Testis (tissue), 2 donors: ENCODE measurements at regions not wholly inside any gene's neighbourhood (a gene's known extent, or its start where the extent isn't known, plus 50 kb on each side); places are given as distances from the start of the nearest gene placed in this dataset.

ENCODE experiments used
- DNase-seq: peaks from one replicate; pipeline ENCODE4 v3.0.0-alpha.2; 2019
- H3K27ac ChIP-seq, 2 donors: fragments of 200-600 bp; sonication (generic); one replicate each; pipeline ENCODE4 v1.5.1; 2019
- H3K27me3 ChIP-seq: fragments of 200-600 bp; sonication (generic); one replicate; pipeline ENCODE4 v1.5.1; 2019
- H3K36me3 ChIP-seq: fragments of 200-600 bp; sonication (generic); one replicate; pipeline ENCODE4 v1.5.1; 2017; ENCODE audit warnings: low read depth; ENCODE audit errors: missing control alignments
- H3K4me1 ChIP-seq: fragments of 200-600 bp; sonication (generic); one replicate; pipeline ENCODE4 v1.5.1; 2019
- H3K4me3 ChIP-seq, 2 donors: fragments of 200-600 bp; sonication (generic); one replicate each; pipeline ENCODE4 v1.5.1; 2017 to 2019
- H3K9me3 ChIP-seq: fragments of 200-600 bp; sonication (generic); one replicate; pipeline ENCODE4 v1.5.1; 2017
- POLR2A ChIP-seq: fragments of 450-650 bp; IDR thresholded peaks from one replicate; pipeline ENCODE4 v1.6.1; 2017; ENCODE audit warnings: antibody characterized with exemption, mild to moderate bottlenecking, moderate library complexity
- WGBS, 2 donors: methylation state at CpG; one replicate each; pipeline ENCODE4 v1.1.5; 2018; 5-methylcytosine and 5-hydroxymethylcytosine counted together
- intact Hi-C: fragments of 100-400 bp; cut with DNase I; formaldehyde crosslinking; loops from one replicate; pipeline ENCODE4 v1.15.1; 2023; ENCODE audit warnings: low total_unique reads
- TF ChIP-seq, protein P1 (sequence below), 3 experiments: fragments of 450-650 bp in 2 of 3; fragments of 200-600 bp in 1 of 3; sonication (generic) in 1 of 3; IDR thresholded peaks; one replicate each; pipeline ENCODE4 v1.5.1; 2016 to 2019; ENCODE audit warnings: antibody characterized with exemption in 3 of 3, mild to moderate bottlenecking in 2 of 3, moderate library complexity in 1 of 3

GRCh38 chr1:222463059-222463730, 84.7 kb downstream of the HHIPL2 start:
- Histone ChIP-seq H3K36me3 (no peaks in the 10 kb centered on the region), H3K4me3 (no peak overlapping the region), H3K9me3 (no peaks in the 10 kb centered on the region), H3K4me1 (no peaks in the 10 kb centered on the region), H3K27ac (no peak overlapping the region), H3K27me3 (no peaks in the 10 kb centered on the region)
- no peak for DNase-seq
- intact Hi-C loops = no loop called here
- TF ChIP-seq, protein P1, sequence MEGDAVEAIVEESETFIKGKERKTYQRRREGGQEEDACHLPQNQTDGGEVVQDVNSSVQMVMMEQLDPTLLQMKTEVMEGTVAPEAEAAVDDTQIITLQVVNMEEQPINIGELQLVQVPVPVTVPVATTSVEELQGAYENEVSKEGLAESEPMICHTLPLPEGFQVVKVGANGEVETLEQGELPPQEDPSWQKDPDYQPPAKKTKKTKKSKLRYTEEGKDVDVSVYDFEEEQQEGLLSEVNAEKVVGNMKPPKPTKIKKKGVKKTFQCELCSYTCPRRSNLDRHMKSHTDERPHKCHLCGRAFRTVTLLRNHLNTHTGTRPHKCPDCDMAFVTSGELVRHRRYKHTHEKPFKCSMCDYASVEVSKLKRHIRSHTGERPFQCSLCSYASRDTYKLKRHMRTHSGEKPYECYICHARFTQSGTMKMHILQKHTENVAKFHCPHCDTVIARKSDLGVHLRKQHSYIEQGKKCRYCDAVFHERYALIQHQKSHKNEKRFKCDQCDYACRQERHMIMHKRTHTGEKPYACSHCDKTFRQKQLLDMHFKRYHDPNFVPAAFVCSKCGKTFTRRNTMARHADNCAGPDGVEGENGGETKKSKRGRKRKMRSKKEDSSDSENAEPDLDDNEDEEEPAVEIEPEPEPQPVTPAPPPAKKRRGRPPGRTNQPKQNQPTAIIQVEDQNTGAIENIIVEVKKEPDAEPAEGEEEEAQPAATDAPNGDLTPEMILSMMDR (IDR thresholded peaks at IDR 0.05) = no peak
- TF ChIP-seq POLR2A = no peak
- WGBS, 2 donors = 78 to 81% methylated on average over 8 of the region's 8 CpGs

GRCh38 chr1:222462601-222463000, 85.3 kb downstream of the HHIPL2 start:
- H3K4me1 ChIP-seq = no peaks in the 10 kb centered on the region
- intact Hi-C loops = no loop called here
- DNase-seq = no peak
- H3K27me3 ChIP-seq = no peaks in the 10 kb centered on the region
- H3K9me3 ChIP-seq = no peaks in the 10 kb centered on the region
- WGBS, 2 donors = 71 to 86% methylated on average over 2 of the region's 2 CpGs
- TF ChIP-seq, protein P1 (IDR thresholded peaks at IDR 0.05) = no peak
- TF ChIP-seq POLR2A = no peak
- no peak overlapping the region for H3K27ac ChIP-seq
- H3K36me3 ChIP-seq = no peaks in the 10 kb centered on the region
- H3K4me3 ChIP-seq = no peak overlapping the region

GRCh38 chr1:222461941-222462340, 86.0 kb downstream of the HHIPL2 start:
- no peak overlapping the region for H3K27ac ChIP-seq
- no peak for TF ChIP-seq POLR2A
- TF ChIP-seq, protein P1 (IDR thresholded peaks at IDR 0.05) = no peak
- no peak for DNase-seq
- intact Hi-C loops = no loop called here
- H3K36me3 ChIP-seq = no peaks in the 10 kb centered on the region
- no peaks in the 10 kb centered on the region for H3K9me3 ChIP-seq
- no peaks in the 10 kb centered on the region for H3K27me3 ChIP-seq
- 57 to 65% methylated on average over 2 of the region's 2 CpGs for WGBS, 2 donors
- H3K4me3 ChIP-seq = no peak overlapping the region
- no peaks in the 10 kb centered on the region for H3K4me1 ChIP-seq

DNA sequence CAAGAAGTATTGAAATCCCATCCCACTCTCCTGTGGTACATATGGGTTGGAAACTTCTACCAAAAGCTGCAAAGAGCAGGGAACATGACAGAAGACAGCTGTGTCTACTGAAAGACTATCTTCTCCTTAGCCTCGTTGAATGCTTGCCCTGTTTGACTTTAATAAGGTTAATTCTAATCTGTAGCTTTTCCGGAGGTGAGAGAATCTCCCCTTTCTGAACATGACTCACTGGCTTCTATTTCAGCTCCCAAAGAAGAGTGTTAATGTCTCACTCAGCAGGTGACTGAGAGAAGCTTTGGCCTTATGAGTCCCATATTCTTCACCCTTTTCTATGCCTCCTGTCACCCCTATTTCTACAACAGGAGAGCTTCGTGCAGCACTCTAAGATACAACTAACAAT, 88.3 kb downstream of the HHIPL2 start:
- no peak for DNase-seq
- H3K4me3 ChIP-seq = no peak overlapping the region
- H3K27me3 ChIP-seq = no peaks in the 10 kb centered on the region
- H3K27ac ChIP-seq = no peak overlapping the region
- H3K36me3 ChIP-seq = no peaks in the 10 kb centered on the region
- TF ChIP-seq POLR2A = no peak
- TF ChIP-seq, protein P1 (IDR thresholded peaks at IDR 0.05) = no peak
- H3K9me3 ChIP-seq = no peaks in the 10 kb centered on the region
- 89% methylated on average over 3 of the region's 3 CpGs for WGBS, 2 donors
- intact Hi-C loops = no loop called here
- peaks cover 3% of the 10 kb centered on the region for H3K4me1 ChIP-seq

- Histone ChIP-seq H3K36me3 (no peaks in the 10 kb centered on the region), H3K27me3 (no peaks in the 10 kb centered on the region), H3K9me3 (no peaks in the 10 kb centered on the region), H3K4me1 (peaks cover 8% of the 10 kb centered on the region), H3K4me3 (no peak overlapping the region), H3K27ac (no peak overlapping the region)
- WGBS, 2 donors = 81 to 82% methylated on average over 1 of the region's 1 CpG
- TF ChIP-seq POLR2A = no peak
- TF ChIP-seq, protein P1 (IDR thresholded peaks at IDR 0.05) = no peak
- intact Hi-C loops = no loop called here
- DNase-seq = no peak
Measured at GRCh38 chr1:222457513-222457912, 90.4 kb downstream of the HHIPL2 start.
